ENCODE measurements at regions not wholly inside any gene's neighbourhood (a gene's known extent, or its start where the extent isn't known, plus 50 kb on each side); places are given as distances from the start of the nearest gene placed in this dataset.

GRCh38 chr3:5411786-5412185 lies 224.3 kb downstream of the EDEM1 start:
- TF ChIP-seq EZH2 (IDR thresholded peaks at IDR 0.05; ENCODE audit: borderline replicate concordance, low read depth, low read length, severe bottlenecking), result no peak
- TF ChIP-seq CTCF (IDR thresholded peaks at IDR 0.05; ENCODE audit: borderline replicate concordance, extremely low read depth, low read length, poor library complexity, severe bottlenecking), result no peak
- no peak overlapping the region for H3K9ac ChIP-seq (ENCODE audit: low read depth, low read length)
- no peaks in the 10 kb centered on the region for H3K9me3 ChIP-seq (ENCODE audit: insufficient read depth, low read length, severe bottlenecking)
- no peaks in the 10 kb centered on the region for H3K4me1 ChIP-seq (ENCODE audit: insufficient read depth, low read length)
- H3K36me3 ChIP-seq (ENCODE audit: insufficient read depth, low read length), result no peaks in the 10 kb centered on the region
- ATAC-seq (ENCODE audit: insufficient read depth, low read depth), result no peak
- H3K79me2 ChIP-seq (ENCODE audit: insufficient read depth, low read length), result no peaks in the 10 kb centered on the region
- H3K4me3 ChIP-seq (ENCODE audit: low read depth in 1 of 2, low read length in 2 of 2), result no peak overlapping the region
- no peak overlapping the region for H3K27ac ChIP-seq (ENCODE audit: low read length)
- H3K4me2 ChIP-seq (ENCODE audit: insufficient read depth, low read length), result no peak overlapping the region
- no peaks in the 10 kb centered on the region for H3K27me3 ChIP-seq (ENCODE audit: insufficient read depth, low read length, poor library complexity)
- H2AFZ ChIP-seq (ENCODE audit: low read depth, low read length), result no peak overlapping the region
- no peak for DNase-seq
- no peaks in the 10 kb centered on the region for H4K20me1 ChIP-seq (ENCODE audit: insufficient read depth, low read length)

GRCh38 chr3:5423076-5423475 lies 235.6 kb downstream of the EDEM1 start:
- Histone ChIP-seq H3K4me1 (ENCODE audit: insufficient read depth, low read length) (no peaks in the 10 kb centered on the region), H2AFZ (ENCODE audit: low read depth, low read length) (no peak overlapping the region), H3K27ac (ENCODE audit: low read length) (no peak overlapping the region), H3K4me3 (ENCODE audit: low read depth in 1 of 2, low read length in 2 of 2) (no peak overlapping the region), H3K79me2 (ENCODE audit: insufficient read depth, low read length) (no peaks in the 10 kb centered on the region), H3K27me3 (ENCODE audit: insufficient read depth, low read length, poor library complexity) (peaks cover 5% of the 10 kb centered on the region), H3K4me2 (ENCODE audit: insufficient read depth, low read length) (no peak overlapping the region), H3K9me3 (ENCODE audit: insufficient read depth, low read length, severe bottlenecking) (no peaks in the 10 kb centered on the region), H4K20me1 (ENCODE audit: insufficient read depth, low read length) (no peaks in the 10 kb centered on the region), H3K9ac (ENCODE audit: low read depth, low read length) (no peak overlapping the region), H3K36me3 (ENCODE audit: insufficient read depth, low read length) (no peaks in the 10 kb centered on the region)
- TF ChIP-seq EZH2 (IDR thresholded peaks at IDR 0.05; ENCODE audit: borderline replicate concordance, low read depth, low read length, severe bottlenecking) (no peak), CTCF (IDR thresholded peaks at IDR 0.05; ENCODE audit: borderline replicate concordance, extremely low read depth, low read length, poor library complexity, severe bottlenecking) (no peak)
- DNase-seq (no peak), ATAC-seq (ENCODE audit: insufficient read depth, low read depth) (no peak)

DNA sequence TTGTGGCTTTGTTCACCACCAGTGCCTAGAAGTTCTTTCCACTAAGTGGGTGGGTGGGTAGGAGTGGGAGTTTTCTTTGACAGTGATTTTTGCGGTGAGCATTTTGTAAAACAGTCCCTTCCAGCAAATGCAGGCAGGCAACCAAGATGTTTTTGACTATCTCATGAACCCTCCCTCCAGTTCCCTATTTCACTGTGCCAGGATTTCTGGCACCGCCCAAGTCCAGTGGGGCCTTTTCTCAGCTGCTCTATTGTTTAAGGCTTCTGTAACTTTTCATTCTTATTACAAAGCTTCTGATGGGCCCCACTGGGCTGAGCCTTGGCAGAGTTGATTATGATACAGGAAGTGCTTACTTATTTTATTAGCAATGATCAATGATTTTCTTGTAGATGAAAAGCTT lies 236.0 kb downstream of the EDEM1 start:
- Histone ChIP-seq H3K27me3 (ENCODE audit: insufficient read depth, low read length, poor library complexity) (peaks cover 9% of the 10 kb centered on the region), H3K79me2 (ENCODE audit: insufficient read depth, low read length) (no peaks in the 10 kb centered on the region), H3K36me3 (ENCODE audit: insufficient read depth, low read length) (no peaks in the 10 kb centered on the region), H3K9me3 (ENCODE audit: insufficient read depth, low read length, severe bottlenecking) (no peaks in the 10 kb centered on the region), H3K4me1 (ENCODE audit: insufficient read depth, low read length) (no peaks in the 10 kb centered on the region), H3K27ac (ENCODE audit: low read length) (no peak overlapping the region), H3K4me2 (ENCODE audit: insufficient read depth, low read length) (no peak overlapping the region), H4K20me1 (ENCODE audit: insufficient read depth, low read length) (no peaks in the 10 kb centered on the region), H3K9ac (ENCODE audit: low read depth, low read length) (no peak overlapping the region), H3K4me3 (ENCODE audit: low read depth in 1 of 2, low read length in 2 of 2) (no peak overlapping the region), H2AFZ (ENCODE audit: low read depth, low read length) (no peak overlapping the region)
- ATAC-seq (ENCODE audit: insufficient read depth, low read depth), result no peak
- no peak for DNase-seq
- TF ChIP-seq EZH2 (IDR thresholded peaks at IDR 0.05; ENCODE audit: borderline replicate concordance, low read depth, low read length, severe bottlenecking) (no peak), CTCF (IDR thresholded peaks at IDR 0.05; ENCODE audit: borderline replicate concordance, extremely low read depth, low read length, poor library complexity, severe bottlenecking) (no peak)

DNA sequence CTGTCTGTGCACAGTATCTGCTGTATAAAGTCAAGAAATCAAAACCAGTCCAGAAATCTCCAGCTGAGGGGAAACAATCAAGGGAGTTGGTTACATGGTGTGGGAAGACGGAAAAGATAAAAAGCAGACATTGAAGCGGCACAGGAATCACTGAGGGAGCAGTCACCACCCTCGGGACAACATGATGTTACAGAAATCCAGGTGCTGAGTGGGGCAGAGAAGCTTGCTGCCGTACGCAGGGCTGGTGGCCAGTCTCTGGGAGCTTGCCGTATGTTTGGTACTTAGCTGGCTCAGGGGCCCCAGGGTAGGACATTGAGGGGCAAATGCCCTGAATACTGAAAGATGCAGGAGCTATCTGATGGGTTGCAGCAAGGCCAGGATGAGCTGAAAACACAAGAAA lies 237.9 kb downstream of the EDEM1 start:
- H3K27ac ChIP-seq (ENCODE audit: low read length), result no peak overlapping the region

More for the DNA sequence above, 237.9 kb downstream of the EDEM1 start:
- H3K27me3 ChIP-seq (ENCODE audit: insufficient read depth, low read length, poor library complexity), result peaks cover 24% of the 10 kb centered on the region
- no peaks in the 10 kb centered on the region for H3K79me2 ChIP-seq (ENCODE audit: insufficient read depth, low read length)
- no peaks in the 10 kb centered on the region for H3K4me1 ChIP-seq (ENCODE audit: insufficient read depth, low read length)
- DNase-seq (no peak), ATAC-seq (ENCODE audit: insufficient read depth, low read depth) (no peak)
- H3K4me2 ChIP-seq (ENCODE audit: insufficient read depth, low read length), result no peak overlapping the region
- H3K9me3 ChIP-seq (ENCODE audit: insufficient read depth, low read length, severe bottlenecking), result no peaks in the 10 kb centered on the region
- no peaks in the 10 kb centered on the region for H3K36me3 ChIP-seq (ENCODE audit: insufficient read depth, low read length)
- no peak overlapping the region for H3K9ac ChIP-seq (ENCODE audit: low read depth, low read length)
- H2AFZ ChIP-seq (ENCODE audit: low read depth, low read length), result no peak overlapping the region
- no peak overlapping the region for H3K4me3 ChIP-seq (ENCODE audit: low read depth in 1 of 2, low read length in 2 of 2)
- no peaks in the 10 kb centered on the region for H4K20me1 ChIP-seq (ENCODE audit: insufficient read depth, low read length)
- TF ChIP-seq EZH2 (IDR thresholded peaks at IDR 0.05; ENCODE audit: borderline replicate concordance, low read depth, low read length, severe bottlenecking), result no peak
- no peak for TF ChIP-seq CTCF (IDR thresholded peaks at IDR 0.05; ENCODE audit: borderline replicate concordance, extremely low read depth, low read length, poor library complexity, severe bottlenecking)

Data from DND-41 (cell line).